Body of pancreas (tissue), 4 donors: ENCODE measurements at regions not wholly inside any gene's neighbourhood (a gene's known extent, or its start where the extent isn't known, plus 50 kb on each side); places are given as distances from the start of the nearest gene placed in this dataset.

Experiments used
- CTCF ChIP-seq, 7 experiments: fragments of 450-650 bp in 4 of 7; fragments of 200-600 bp in 3 of 7; sonication (generic) in 3 of 7; IDR thresholded peaks; one replicate each; pipeline ENCODE4 v1.5.1; 2016 to 2019; ENCODE audit warnings: antibody characterized with exemption in 7 of 7
- POLR2A ChIP-seq, 3 donors: fragments of 450-650 bp; IDR thresholded peaks; one replicate each; pipeline ENCODE4 v1.6.1; 2016; ENCODE audit warnings: antibody characterized with exemption in 3 of 3, mild to moderate bottlenecking in 2 of 3

GRCh38 chr13:20326809-20327208 lies 94.7 kb upstream of the GJB6 start:
- TF ChIP-seq POLR2A (IDR thresholded peaks at IDR 0.05) (no peak), CTCF (IDR thresholded peaks at IDR 0.05) (no peak)
